ENCODE measurements at regions not wholly inside any gene's neighbourhood (a gene's known extent, or its start where the extent isn't known, plus 50 kb on each side); places are given as distances from the start of the nearest gene placed in this dataset.

GRCh38 chr5:57581222-57581621 is 98.6 kb upstream of the ACTBL2 start:
- no peak for DNase-seq

- no peak for DNase-seq
Observed at GRCh38 chr5:57577432-57578175, 95.0 kb upstream of the ACTBL2 start.

- DNase-seq: no peak
Observed at GRCh38 chr5:57576317-57576716, 93.7 kb upstream of the ACTBL2 start.

DNA sequence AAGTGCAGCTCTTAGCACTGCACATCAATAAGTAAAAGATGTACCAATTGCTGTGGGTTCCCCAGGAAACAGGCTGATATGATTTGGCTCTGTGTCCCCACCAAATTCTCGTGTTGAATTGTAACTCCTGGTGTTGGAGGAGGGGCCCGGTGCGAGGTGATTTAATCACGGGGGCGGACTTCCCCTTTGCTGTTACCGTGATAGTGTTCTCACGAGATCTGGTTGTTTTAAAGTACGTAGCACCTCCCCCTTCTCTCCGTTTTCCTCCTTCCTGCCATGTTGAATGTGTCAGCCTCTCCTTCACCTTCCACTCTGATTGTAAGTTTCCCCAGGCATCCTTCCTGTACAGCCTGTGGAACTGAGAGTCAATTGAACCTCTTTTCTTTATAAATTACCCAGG is 93.2 kb upstream of the ACTBL2 start:
- DNase-seq: no peak

DNA sequence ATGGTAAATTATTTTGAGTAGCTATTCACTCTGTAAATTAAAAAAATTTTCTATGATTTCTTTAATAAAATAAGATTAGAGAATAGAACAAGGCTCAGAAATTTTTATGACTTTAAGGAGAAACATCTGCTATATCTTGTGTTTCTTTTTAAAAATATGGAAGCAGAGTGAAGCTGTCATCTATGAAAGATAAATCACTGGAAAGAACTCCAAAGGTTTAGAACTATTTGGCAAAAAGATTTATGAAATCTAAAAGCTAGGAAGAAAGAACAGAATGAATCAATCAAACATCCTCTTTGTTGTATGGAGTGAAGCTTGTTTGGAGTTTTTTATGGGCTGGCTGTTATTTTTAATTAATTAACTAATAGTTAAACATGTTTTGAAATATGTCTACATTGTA is 89.8 kb upstream of the ACTBL2 start:
- DNase-seq: no peak

DNA sequence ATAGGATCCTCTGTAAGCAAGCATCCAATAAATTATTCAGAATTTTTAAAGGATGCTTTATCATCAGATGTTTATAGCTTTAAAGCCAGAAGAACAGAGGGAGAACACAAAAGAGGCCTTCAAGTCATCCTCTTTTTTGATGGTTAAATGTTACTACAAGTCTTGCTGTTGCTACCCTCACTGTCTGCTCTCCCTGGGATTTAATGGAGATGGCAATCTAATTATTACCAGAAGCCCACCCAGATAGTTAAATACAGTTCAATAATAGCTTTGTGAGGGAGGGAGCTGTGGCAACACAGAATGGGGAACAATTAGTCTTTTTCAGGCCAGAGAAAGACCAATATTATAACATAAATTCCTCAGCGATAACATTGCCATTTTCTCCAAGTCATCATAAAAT is 87.0 kb upstream of the ACTBL2 start:
- DNase-seq: no peak

DNA sequence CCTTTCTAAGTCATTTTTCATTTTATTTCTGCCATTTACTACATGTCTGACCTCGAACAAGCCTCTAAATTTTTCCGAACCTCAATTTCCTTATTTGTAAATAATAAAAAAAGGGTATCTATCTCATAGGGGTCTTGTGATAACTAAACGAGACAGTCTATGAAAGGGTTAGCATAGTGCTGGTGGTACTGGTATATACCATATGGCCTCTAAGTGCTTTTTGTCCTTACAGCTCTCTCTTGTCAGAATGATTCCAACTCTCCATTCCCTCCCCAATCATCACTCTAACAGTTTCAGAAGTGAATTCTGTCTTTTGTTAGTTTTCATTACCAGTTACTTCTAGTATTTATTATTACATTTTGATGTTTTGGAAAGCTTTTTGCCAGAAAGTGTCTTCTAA is 85.5 kb upstream of the ACTBL2 start:
- no peak for DNase-seq

- no peak for DNase-seq
Observed at GRCh38 chr5:57566914-57567313, 84.3 kb upstream of the ACTBL2 start.

- DNase-seq: no peak
Observed at GRCh38 chr5:57561231-57561842, 78.7 kb upstream of the ACTBL2 start.

- no peak for DNase-seq
Observed at GRCh38 chr5:57559110-57559635, 76.6 kb upstream of the ACTBL2 start.

DNA sequence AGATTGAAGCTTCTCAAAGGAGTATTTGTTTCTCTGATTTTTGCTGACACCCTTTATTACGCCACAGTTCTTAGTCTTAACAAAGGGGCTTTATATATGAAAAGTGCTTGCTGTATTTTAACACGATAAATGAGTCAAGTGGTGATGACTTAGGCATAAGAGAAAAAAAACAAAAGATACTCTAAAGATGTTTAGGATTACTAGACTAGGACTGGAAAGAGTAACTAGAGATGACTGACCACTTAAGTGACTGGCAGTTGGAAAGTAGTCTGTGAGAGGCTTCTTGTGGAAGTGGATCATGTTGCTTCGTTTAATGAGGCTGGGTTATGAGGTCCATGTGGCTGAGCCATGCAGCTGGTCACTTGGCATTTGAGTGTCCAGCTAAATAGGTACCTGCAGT is 69.4 kb upstream of the ACTBL2 start:
- no peak for DNase-seq

DNA sequence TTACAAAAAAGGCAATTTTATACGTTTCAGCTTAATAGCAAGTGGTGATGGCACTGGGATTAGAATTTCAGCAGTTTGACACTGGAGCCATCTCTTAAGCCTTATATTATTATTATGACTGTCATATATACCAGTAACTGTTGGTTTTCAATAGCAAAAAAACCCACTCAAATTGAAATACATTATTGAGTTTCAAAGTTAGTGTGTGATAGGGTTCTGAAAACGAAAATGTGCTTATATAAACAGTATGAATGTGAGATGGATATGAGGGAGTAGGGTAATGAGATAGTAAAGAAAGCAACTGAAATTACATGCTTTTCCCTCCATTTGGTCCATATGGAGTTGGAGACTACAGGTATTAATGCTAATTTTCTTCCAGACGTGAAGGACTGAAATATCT is 68.6 kb upstream of the ACTBL2 start:
- no peak for DNase-seq

- DNase-seq: no peak
Observed at GRCh38 chr5:57550132-57550531, 67.5 kb upstream of the ACTBL2 start.

- no peak for DNase-seq
Observed at GRCh38 chr5:57549566-57549965, 67.0 kb upstream of the ACTBL2 start.

GRCh38 chr5:57540823-57541222 is 58.2 kb upstream of the ACTBL2 start:
- no peak for DNase-seq

- DNase-seq: no peak
Observed at GRCh38 chr5:57539281-57539701, 56.7 kb upstream of the ACTBL2 start.

DNA sequence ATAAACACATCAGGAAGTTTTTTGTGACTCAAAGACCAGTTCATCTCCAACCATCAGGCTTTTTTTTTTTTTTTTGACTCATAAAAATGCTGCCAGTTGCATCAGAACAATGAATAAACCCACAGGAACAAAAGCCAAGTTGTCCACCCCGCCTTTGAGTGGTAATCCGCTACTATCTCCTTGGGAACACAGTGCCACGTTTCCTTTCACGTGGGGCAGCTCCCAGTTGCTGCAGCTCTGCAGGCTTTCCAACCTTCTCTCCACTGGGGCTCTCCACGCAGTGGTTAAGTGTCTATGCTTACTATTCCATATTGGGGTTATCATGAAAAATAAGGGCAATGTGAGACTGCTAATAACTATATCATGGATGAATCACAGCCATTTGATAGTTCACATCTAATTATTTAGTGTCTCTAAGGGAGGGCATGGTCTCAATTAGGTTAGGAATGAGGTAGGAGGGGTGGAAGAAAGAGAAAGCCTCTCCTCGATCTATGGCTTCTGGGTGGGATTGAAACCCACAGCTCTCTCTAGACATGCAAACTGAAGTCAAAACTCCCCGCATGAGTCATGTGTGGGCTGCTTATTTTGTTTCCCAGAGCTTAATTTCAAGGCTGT is 55.8 kb upstream of the ACTBL2 start:
- no peak for DNase-seq

DNA sequence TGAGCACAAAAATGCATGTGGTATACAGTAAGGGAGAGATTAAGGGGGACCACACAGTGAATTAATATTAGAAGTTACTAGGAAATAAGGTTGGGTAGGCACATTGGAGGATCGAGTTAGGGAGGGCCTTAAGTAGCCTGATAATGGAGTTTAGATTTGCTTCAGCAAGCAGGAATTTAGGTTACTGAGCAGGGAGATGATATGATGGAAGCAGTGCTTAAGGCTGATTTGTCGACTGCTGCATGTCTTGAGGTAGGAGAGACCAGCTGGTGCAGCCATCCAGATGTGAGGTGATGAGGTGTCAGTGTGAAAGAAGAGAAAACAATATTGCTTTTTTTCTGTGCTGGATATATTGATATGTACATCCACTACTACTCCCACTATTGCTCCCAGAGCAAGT is 55.2 kb upstream of the ACTBL2 start:
- DNase-seq: no peak

GRCh38 chr5:57532513-57533497 is 50.2 kb upstream of the ACTBL2 start:
- DNase-seq: no peak
